ENCODE measurements at regions not wholly inside any gene's neighbourhood (a gene's known extent, or its start where the extent isn't known, plus 50 kb on each side); places are given as distances from the start of the nearest gene placed in this dataset.

DNA sequence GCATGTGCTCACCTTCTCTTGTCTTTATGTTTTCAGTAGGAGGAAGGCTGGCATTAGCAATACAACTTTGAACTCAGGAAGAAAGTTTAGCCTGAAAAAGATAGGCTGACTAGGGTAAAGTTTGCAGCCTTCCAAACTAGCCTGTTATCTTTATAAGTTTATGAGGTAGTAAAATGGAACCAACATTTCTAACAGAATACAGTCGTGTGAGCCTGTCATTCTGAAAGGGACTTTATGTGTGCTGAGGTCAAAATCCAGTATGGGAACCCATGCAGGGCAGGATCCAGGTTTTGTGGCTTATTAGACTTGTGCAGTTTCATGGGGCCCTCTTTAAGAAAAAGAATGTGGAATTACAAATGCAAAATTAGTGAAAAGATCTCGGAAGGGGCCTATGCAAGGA, 201.0 kb upstream of the PRPS1L1 start:
- no peak for TF ChIP-seq CTCF (IDR thresholded peaks at IDR 0.05; ENCODE audit: insufficient read depth, low read depth, low read length, missing control alignments)
- H3K4me3 ChIP-seq (ENCODE audit: low read depth, low read length): no peak overlapping the region
- DNase-seq (ENCODE audit: low read depth): no peak

DNA sequence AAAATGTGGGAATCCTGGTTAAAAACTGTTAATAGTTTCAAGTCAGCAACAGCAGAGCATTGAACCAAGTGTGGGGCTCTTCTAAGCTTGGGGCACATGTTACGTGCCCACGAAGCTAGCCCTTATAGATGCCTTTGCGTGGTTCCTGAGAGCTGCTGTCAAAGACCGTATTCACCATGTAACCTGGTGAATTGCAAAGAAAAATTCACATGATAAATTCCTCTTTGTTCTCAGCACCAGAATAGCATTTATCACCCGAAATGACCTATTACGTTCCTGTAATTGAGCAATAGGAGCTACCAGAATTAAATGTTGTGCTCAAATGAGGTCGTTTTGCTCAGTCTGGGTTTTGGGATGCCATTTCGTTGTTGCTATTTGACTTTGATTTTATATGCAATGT, 202.6 kb upstream of the PRPS1L1 start:
- TF ChIP-seq CTCF (IDR thresholded peaks at IDR 0.05; ENCODE audit: insufficient read depth, low read depth, low read length, missing control alignments): no peak
- DNase-seq (ENCODE audit: low read depth): no peak
- H3K4me3 ChIP-seq (ENCODE audit: low read depth, low read length): no peak overlapping the region

- DNase-seq (ENCODE audit: low read depth): no peak
- H3K4me3 ChIP-seq (ENCODE audit: low read depth, low read length): no peak overlapping the region
- TF ChIP-seq CTCF (IDR thresholded peaks at IDR 0.05; ENCODE audit: insufficient read depth, low read depth, low read length, missing control alignments): no peak
Observed at GRCh38 chr7:18231854-18232253, 204.2 kb upstream of the PRPS1L1 start.

- no peak for DNase-seq (ENCODE audit: low read depth)
- TF ChIP-seq CTCF (IDR thresholded peaks at IDR 0.05; ENCODE audit: insufficient read depth, low read depth, low read length, missing control alignments): no peak
- no peak overlapping the region for H3K4me3 ChIP-seq (ENCODE audit: low read depth, low read length)
Observed at GRCh38 chr7:18234519-18234918, 206.9 kb upstream of the PRPS1L1 start.

DNA sequence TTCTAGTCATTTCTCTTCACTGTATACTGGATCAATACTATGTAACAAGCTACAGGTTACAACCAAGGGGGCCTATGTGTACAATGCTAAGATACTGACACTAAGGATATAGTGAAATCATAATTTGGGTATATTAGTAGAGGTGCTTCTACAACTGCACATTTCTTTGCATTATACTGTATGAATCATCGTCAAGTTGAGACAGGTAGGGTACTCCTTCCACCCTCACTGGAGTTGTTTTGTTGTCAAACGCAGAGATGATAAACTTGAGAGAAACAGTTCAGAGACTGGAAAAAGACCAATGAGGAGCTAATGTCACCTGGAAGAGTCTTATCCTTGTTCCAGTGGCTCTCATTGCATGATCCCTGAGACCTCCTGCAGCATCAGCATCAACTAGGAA, 208.2 kb upstream of the PRPS1L1 start:
- H3K4me3 ChIP-seq (ENCODE audit: low read depth, low read length): no peak overlapping the region
- no peak for DNase-seq (ENCODE audit: low read depth)
- no peak for TF ChIP-seq CTCF (IDR thresholded peaks at IDR 0.05; ENCODE audit: insufficient read depth, low read depth, low read length, missing control alignments)

- no peak for TF ChIP-seq CTCF (IDR thresholded peaks at IDR 0.05; ENCODE audit: insufficient read depth, low read depth, low read length, missing control alignments)
- H3K4me3 ChIP-seq (ENCODE audit: low read depth, low read length): no peak overlapping the region
- DNase-seq (ENCODE audit: low read depth): no peak
Observed at GRCh38 chr7:18239212-18239611, 211.6 kb upstream of the PRPS1L1 start.

DNA sequence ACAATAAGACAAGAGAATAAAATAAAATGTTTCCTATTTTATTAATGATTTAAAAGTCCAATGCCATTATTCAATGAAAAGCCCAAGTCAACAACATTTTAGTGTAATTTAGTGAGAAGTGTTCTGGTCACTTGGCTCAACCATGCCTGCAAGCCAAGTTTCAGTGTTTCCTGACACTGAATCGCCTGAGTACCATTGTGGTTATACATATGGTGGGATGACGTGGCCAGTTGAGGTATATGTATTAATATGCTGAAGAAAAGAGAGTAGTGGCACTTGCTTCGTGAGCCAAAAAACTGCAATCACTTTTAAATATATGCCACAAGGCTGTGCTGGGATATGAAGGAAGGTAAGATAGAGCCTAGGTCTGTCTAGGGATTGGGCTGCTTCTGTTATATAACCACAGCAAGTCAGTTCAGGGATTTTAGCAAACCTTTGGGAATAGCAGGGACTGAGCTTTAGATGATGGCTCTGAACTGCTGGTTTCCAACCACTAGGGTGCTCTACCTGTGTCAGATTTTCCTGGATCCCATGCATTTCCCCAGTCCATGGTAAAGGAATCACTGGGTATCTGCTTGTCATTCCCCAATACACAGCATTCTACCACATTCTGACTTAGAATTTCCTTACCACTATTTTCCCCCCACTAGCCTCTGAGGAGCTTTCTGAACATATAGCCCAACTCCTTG, 214.0 kb upstream of the PRPS1L1 start:
- peak; percentile 16 for DNase-seq (ENCODE audit: low read depth)
- H3K4me3 ChIP-seq (ENCODE audit: low read depth, low read length): no peak overlapping the region
- TF ChIP-seq CTCF (IDR thresholded peaks at IDR 0.05; ENCODE audit: insufficient read depth, low read depth, low read length, missing control alignments): no peak
